Retina (tissue), 1 donor: ENCODE measurements at regions not wholly inside any gene's neighbourhood (a gene's known extent, or its start where the extent isn't known, plus 50 kb on each side); places are given as distances from the start of the nearest gene placed in this dataset.
A peak's percentile ranks its signal among the peaks of the same experiment; 100 is the strongest.
"Not testable (repeated sequence)": the region's sequence is repeated elsewhere in the genome, so short reads cannot be mapped to it uniquely, and the experiment has no call there.

Experiments used
- DNase-seq: peaks from one replicate; pipeline ENCODE4 v3.0.0-alpha.2; 2016

- no peak for DNase-seq
These were observed 173.0 kb downstream of the C16orf95 start for GRCh38 chr16:87144232-87144631.

DNA sequence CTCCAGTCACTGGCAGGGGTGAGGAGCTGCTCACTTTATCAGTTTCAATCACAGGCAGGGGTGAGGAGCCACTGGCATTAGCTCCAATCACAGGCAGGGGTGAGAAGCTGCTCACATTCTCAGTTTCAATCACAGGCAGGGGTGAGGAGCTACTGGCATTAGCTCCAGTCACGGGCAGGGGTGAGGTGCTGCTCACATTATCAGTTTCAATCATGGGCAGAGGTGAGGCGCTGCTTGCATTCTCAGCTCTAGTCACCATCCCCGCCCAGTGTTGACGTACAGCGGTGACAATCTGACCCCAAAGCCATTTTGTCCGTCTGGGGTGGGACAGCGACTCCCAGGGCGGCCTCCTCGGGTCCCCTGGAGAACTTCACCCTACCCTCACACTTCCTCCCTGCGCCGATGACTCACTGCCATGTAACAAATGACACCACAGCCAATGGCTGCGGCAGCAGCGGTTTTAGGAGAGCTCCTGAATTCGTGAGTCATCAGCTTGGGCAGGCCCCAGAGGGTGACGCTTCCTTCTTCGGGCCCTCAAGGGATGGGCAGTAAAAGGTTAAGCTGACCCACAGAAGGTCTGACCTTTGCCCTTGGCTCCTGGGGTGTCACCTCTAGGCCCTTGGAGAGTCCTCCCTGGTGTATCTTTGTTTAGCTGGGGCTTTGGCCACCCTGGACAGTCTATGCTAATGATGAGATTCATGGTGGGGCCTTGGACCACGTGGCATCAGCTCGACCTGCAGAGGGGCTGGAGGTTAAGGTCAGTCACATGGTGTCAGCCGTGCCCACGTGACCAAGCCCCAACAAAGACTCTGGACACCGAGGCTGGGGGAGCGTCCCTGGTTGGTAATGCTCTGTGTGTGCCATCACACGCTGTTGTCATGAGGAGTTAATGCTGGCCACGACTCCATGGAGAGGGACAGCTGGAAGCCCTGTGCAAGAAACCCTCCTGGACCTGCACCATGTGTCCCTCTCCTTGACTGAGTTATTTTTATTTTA, 171.7 kb downstream of the C16orf95 start:
- no peak for DNase-seq

DNA sequence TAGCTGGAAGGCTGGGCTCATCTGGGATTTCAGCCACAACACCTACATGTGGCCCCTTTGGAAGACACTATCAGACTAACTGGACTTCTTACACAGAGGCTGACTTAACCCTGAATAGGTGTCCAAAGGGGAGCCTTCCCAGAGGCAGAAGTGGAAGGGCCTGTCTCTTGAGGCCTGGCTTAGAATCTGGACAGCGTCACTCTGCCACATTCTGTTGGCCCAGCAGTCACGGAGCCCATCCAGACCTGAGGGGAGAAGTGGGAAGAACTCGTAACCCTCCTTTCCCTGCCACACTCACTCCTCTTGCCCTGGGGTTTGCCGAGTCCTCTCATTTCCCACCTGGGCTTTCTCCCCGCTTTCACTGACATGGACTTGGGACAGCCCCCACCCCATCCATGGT, 170.5 kb downstream of the C16orf95 start:
- DNase-seq = no peak

- DNase-seq = no peak
These were observed 168.1 kb downstream of the C16orf95 start for GRCh38 chr16:87149051-87149450.

- no peak for DNase-seq
These were observed 166.9 kb downstream of the C16orf95 start for GRCh38 chr16:87150262-87150661.

DNA sequence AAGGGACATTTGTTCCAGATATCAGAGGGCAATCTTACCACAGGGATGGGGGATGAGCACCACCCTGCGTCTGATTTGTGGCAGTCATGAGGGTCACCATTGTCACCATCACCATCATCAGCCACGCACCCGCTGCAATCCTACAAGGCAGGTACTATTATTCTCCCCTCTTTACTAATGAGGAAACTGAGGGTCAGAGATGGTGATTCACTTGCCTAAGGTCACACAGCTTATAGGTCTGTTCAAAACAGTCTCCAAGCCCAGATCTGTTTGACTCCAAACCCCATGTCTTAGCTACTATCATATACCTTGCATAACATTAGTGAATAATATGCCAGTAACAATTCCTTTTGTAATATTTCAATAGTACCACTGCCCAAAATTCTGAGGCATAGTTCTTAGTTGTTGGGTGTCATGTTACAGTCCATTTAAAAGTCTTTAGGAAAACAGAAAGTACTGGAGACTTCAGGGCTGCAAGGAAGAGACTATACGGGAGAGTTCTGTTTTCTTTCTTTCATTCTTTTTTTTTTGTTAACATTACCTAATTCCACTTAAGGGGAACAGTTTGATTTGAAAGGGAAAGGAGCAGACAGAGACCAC, 166.4 kb downstream of the C16orf95 start:
- no peak for DNase-seq

DNA sequence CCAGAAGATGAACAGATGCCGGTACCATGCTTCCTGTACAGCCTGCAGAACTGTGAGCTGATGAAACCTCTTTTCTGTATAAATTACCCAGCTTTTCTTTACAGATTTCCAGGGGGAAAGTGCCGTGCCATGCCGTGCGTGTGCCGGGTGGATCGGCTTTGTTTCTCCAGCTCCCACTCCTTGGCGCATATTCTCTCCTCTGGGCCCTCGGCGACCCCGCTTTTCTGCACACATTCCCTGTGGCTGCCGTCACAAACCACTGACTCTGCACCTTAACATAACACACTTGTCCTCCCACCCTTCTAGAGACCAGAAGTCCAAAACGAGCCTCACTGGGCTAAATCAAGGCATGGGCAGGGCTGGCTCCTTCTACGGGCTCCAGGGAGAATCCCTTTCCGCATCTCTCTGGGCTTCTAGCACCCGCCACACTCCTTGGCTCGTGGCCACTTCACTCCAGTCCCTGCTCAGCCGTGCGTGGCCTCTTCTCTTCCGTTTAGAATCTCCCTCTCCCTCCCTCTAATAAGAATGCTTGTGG, 164.9 kb downstream of the C16orf95 start:
- no peak for DNase-seq

DNA sequence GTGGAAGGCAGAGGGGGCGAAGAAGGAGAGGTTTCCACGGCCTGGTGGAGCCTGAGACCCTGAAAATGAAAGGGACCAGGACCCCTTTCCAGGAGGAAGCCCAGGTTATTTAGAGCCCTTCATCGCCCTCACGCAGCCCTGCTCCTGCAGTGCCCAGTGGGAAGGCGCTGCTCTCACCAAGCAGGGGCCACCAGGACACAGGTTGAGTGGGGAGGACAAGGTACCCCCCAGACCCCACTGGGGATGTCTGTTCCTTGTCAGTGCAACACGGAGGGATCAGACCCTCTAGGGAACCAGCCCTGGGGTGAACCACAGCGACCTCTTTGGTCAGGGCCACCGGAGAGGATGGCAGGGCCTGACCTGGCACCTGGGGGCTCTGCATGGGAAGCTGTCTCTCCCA, 163.9 kb downstream of the C16orf95 start:
- no peak for DNase-seq

DNA sequence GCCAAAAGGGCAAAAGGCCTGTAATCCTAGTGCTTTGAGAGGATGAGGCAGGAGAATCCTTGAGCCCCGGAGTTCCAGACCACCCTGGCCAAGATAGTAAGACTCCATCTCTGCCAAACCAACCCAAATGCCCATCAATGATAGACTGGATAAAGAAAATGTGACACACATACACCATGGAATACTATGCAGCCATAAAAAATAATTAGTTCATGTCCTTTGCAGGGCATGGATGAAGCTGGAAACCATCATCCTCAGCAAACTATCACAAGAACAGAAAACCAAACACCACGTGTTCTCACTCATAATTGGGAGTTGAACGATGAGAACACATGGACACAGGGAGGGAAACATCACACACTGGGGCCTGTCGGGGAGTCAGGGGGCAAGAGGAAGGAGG, 161.9 kb downstream of the C16orf95 start:
- DNase-seq = not testable (repeated sequence)

DNA sequence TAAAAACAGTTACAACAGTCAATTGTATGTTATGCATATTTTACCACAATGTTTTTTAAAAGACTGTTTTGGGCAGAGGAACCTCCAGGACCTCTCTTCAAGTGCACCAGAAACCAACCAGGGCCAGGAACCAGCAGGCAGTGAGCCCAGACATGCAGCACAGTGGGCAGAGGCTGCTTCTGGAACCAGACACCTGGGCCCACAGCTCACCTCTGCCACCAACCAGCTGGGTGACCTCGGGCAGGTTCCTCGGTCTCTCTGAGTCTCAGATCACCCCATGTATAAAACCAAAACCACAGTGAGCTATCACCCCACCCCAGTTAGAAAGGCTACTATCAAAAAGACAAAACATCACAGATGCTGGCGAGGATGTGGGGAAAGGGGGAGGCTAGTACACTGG, 161.0 kb downstream of the C16orf95 start:
- DNase-seq = no peak

GRCh38 chr16:87160234-87160636, 157.0 kb downstream of the C16orf95 start:
- DNase-seq = peak; percentile 40

- DNase-seq = peak; percentile 24
These were observed 156.4 kb downstream of the C16orf95 start for GRCh38 chr16:87160701-87161337.

GRCh38 chr16:87161410-87161809, 155.8 kb downstream of the C16orf95 start:
- DNase-seq = not testable (repeated sequence)

DNA sequence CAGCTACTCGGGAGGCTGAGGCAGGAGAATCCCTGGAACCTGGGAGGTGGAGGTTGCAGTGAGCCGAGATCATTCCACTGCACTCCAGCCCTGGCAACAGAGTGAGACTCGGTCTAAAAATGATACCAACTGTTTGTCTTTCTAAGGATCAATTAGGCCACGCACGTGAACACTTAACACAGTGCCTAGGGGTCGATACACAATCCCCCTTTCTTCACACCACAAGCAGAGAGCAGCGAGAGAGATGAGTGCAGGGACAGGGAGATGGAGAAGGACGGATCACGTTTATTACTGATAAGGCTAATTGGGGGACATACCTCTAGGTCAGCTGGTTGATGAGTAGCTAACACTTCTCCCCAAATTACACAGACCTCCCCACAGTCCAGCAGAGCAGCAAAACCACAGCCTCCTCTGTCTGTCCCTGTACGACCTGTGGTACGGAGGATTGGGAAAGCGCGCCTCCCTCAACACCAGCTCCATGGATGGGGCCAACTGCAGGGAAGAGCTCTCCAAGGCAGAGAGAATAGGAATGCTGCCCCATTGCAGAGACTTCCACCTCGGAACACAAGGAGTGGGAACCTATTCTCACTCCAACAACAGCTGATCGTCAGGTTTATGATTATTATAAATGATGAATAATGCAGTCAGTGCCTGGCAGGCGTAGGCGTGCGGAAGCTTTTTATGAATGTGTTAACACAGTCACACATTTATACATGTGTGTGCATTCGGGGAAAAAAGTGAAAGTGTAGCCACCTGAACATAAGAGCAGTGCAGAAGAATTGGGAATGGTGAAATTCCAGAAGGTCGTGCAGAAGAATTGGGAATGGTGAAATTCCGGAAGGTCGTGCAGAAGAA, 155.1 kb downstream of the C16orf95 start:
- no peak for DNase-seq

GRCh38 chr16:87162799-87163198, 154.4 kb downstream of the C16orf95 start:
- not testable (repeated sequence) for DNase-seq

- DNase-seq = no peak
These were observed 153.6 kb downstream of the C16orf95 start for GRCh38 chr16:87163637-87164036.

DNA sequence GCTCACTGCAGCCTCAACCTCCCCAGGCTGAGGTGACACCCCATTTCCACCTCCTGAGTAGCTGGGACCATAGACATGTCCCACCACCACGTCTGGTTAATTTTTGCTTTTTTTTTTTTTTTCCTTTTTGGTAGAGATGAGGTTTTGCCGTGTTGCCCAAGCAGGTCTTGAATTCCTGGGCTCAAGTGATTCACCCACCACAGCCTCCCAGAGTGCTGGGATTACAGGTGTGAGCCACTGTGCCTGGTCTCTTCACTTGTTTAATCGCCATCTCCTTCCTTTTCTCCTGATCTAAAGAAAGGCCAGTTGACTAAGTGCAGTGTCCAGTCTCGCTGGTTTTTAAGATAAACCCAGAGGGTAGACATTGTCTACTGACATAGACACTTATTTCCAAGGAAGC, 152.0 kb downstream of the C16orf95 start:
- DNase-seq = no peak

- no peak for DNase-seq
These were observed 151.3 kb downstream of the C16orf95 start for GRCh38 chr16:87165885-87166284.

DNA sequence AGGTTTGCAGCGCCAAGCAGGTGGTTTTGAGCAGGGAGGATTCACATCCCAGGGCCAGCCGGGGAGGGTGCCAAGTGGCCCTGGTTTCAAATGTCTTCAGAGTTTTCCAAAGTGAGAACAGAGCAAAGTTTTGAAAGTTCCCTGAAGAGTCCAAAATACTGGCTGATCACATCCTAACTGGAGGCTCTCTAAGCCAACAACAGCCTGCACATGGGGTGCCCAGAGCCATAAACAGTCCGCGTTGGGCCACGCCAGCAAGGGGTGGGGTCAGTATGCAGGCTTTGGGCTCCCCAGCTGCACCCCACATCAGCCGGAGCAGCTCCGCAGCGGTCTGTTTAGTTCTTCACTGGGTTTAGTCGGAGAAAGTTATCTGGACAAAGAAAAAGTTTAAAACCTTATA, 150.9 kb downstream of the C16orf95 start:
- no peak for DNase-seq

DNA sequence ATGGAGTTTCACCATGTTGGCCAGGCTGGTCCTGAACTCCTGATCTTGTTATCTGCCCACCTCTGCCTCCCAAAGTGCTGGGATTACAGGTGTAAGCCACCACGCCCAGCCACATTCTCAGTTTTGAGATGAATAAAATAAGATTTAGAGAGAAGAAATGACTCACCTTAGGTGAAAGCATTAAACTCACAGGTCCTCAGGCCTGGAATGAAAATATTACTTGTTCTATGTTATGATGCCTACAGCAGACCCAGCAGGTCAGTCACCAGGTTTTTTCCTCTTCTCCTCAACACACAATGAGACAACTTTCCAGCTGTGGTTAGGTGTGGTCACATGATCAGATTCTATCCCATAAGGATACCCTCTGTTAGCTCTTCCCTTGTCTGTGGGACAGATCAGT, 150.3 kb downstream of the C16orf95 start:
- DNase-seq = no peak

- DNase-seq = peak; percentile 60
These were observed 147.6 kb downstream of the C16orf95 start for GRCh38 chr16:87169509-87169995.

DNA sequence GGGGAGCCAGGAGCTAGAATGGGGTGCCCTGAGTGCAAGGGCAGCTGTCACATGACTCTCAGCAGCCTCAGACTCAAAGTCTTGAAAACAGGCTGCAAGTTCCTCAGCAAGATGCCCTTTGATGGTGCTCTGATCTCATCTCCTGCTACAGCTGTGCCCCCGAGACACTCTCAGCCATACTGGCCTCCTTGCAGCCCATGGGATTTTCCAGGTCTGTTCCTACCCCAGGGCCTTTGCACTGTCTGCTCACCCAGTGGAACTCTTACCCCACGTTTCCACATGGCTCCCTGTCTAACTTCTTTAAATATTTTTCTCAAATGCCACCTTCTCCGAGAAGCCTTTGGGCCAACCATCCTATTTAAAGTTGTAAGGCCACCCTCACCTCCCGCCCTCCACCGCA, 146.9 kb downstream of the C16orf95 start:
- DNase-seq = no peak
